ENCODE measurements at regions not wholly inside any gene's neighbourhood (a gene's known extent, or its start where the extent isn't known, plus 50 kb on each side); places are given as distances from the start of the nearest gene placed in this dataset.

GRCh38 chr22:27418261-27418660 is 383.3 kb downstream of the MN1 start:
- peaks cover 0 to 26% of the 10 kb centered on the region in 2 experiments for H3K27me3 ChIP-seq (ENCODE audit: control insufficient read depth in 1 of 2, insufficient read depth in 1 of 2, low read length in 2 of 2)
- WGBS: 80% methylated on average over 6 of the region's 7 CpGs
- H2BK120ac ChIP-seq (ENCODE audit: low read depth, low read length): no peak overlapping the region
- no peak overlapping the region for H3K27ac ChIP-seq (ENCODE audit: low read length, poor library complexity, severe bottlenecking)
- no peak overlapping the region for H2BK5ac ChIP-seq (ENCODE audit: low read depth, low read length, poor library complexity, severe bottlenecking)
- no peak overlapping the region for H3K23ac ChIP-seq (ENCODE audit: low read length in 2 of 2)
- H4K8ac ChIP-seq (ENCODE audit: low read length): no peak overlapping the region
- no peak overlapping the region for H3K18ac ChIP-seq (ENCODE audit: low read depth in 1 of 2, low read length in 2 of 2)
- no peaks in the 10 kb centered on the region for H3K9me3 ChIP-seq (ENCODE audit: control insufficient read depth, low read length)
- peaks cover 33% of the 10 kb centered on the region for H3K4me1 ChIP-seq (ENCODE audit: control insufficient read depth, insufficient read depth, low read depth, low read length)
- no peak overlapping the region for H2AFZ ChIP-seq (ENCODE audit: low read depth, low read length)
- no peak overlapping the region for H3K4me3 ChIP-seq (ENCODE audit: insufficient read depth in 1 of 2, low read depth in 1 of 2, low read length in 2 of 2)
- no peak overlapping the region for H3K14ac ChIP-seq (ENCODE audit: low read length in 2 of 2)
- no peak overlapping the region for H3K9ac ChIP-seq (ENCODE audit: low read length)
- H2AK5ac ChIP-seq (ENCODE audit: low read length, severe bottlenecking): peak overlapping the region; percentile 51
- H3K4ac ChIP-seq (ENCODE audit: low read depth in 1 of 2, low read length in 2 of 2): no peak overlapping the region
- no peak overlapping the region for H4K91ac ChIP-seq (ENCODE audit: low read length)
- H3K4me2 ChIP-seq (ENCODE audit: low read length, poor library complexity, severe bottlenecking): no peak overlapping the region
- no peaks in the 10 kb centered on the region for H3K36me3 ChIP-seq (ENCODE audit: control insufficient read depth in 1 of 2, insufficient read depth in 2 of 2, low read depth in 1 of 2, low read length in 2 of 2)
- no peak overlapping the region for H2BK12ac ChIP-seq (ENCODE audit: low read length in 2 of 2)
- no peaks in the 10 kb centered on the region for H3K79me1 ChIP-seq (replicated peaks; ENCODE audit: low read length, poor library complexity, severe bottlenecking)
- DNase-seq: no peak
- no peak overlapping the region for H2BK15ac ChIP-seq (ENCODE audit: low read depth, poor library complexity, severe bottlenecking)

GRCh38 chr22:27419473-27419872 is 382.1 kb downstream of the MN1 start:
- H3K27ac ChIP-seq (ENCODE audit: low read length, poor library complexity, severe bottlenecking): no peak overlapping the region
- H4K8ac ChIP-seq (ENCODE audit: low read length): no peak overlapping the region
- H3K9me3 ChIP-seq (ENCODE audit: control insufficient read depth, low read length): peaks cover 3% of the 10 kb centered on the region
- no peak overlapping the region for H3K14ac ChIP-seq (ENCODE audit: low read length in 2 of 2)
- H3K23ac ChIP-seq (ENCODE audit: low read length in 2 of 2): no peak overlapping the region
- H2AFZ ChIP-seq (ENCODE audit: low read depth, low read length): no peak overlapping the region
- no peak overlapping the region for H3K4ac ChIP-seq (ENCODE audit: low read depth in 1 of 2, low read length in 2 of 2)
- no peak overlapping the region for H2BK15ac ChIP-seq (ENCODE audit: low read depth, poor library complexity, severe bottlenecking)
- peaks cover 33% of the 10 kb centered on the region for H3K4me1 ChIP-seq (ENCODE audit: control insufficient read depth, insufficient read depth, low read depth, low read length)
- H3K4me3 ChIP-seq (ENCODE audit: insufficient read depth in 1 of 2, low read depth in 1 of 2, low read length in 2 of 2): no peak overlapping the region
- no peak overlapping the region for H3K4me2 ChIP-seq (ENCODE audit: low read length, poor library complexity, severe bottlenecking)
- 84% methylated on average over 7 of the region's 7 CpGs for WGBS
- no peaks in the 10 kb centered on the region for H3K36me3 ChIP-seq (ENCODE audit: control insufficient read depth in 1 of 2, insufficient read depth in 2 of 2, low read depth in 1 of 2, low read length in 2 of 2)
- no peak overlapping the region for H3K18ac ChIP-seq (ENCODE audit: low read depth in 1 of 2, low read length in 2 of 2)
- H4K91ac ChIP-seq (ENCODE audit: low read length): no peak overlapping the region
- no peaks in the 10 kb centered on the region for H3K79me1 ChIP-seq (replicated peaks; ENCODE audit: low read length, poor library complexity, severe bottlenecking)
- peaks cover 0 to 13% of the 10 kb centered on the region in 2 experiments for H3K27me3 ChIP-seq (ENCODE audit: control insufficient read depth in 1 of 2, insufficient read depth in 1 of 2, low read length in 2 of 2)
- H3K9ac ChIP-seq (ENCODE audit: low read length): no peak overlapping the region
- H2BK12ac ChIP-seq (ENCODE audit: low read length in 2 of 2): no peak overlapping the region
- peak overlapping the region; percentile 10 for H2AK5ac ChIP-seq (ENCODE audit: low read length, severe bottlenecking)
- H2BK120ac ChIP-seq (ENCODE audit: low read depth, low read length): no peak overlapping the region
- H2BK5ac ChIP-seq (ENCODE audit: low read depth, low read length, poor library complexity, severe bottlenecking): no peak overlapping the region
- DNase-seq: no peak

DNA sequence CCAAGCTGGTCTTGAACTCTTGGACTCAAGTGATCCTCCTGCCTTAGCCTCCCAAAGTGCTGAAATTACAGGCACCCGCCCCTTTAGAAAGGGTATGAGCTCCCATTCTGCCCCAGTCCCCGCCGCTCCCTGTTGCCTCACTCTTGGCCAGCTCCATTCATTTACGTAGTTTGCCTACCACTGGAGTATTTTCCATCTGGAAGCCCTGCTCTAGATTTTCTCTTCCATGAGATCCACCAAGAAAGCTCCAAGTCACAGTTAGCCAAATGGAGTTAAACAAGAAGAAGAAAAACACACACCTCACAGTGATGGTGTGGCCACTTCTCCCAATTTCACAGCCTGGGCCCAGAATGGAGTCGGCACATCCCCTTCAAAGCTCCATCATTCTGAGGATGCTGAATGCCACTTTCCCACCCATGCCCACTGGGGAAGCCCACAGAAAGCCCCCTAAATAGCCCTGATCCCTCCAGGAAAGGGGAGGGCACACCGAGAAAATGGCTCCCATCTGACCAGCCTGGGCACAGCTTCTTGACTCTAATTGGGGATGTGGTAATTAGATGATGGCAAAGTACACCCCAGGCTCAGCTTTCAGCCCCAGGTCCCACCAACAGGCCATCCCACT is 381.2 kb downstream of the MN1 start:
- no peak overlapping the region for H2BK15ac ChIP-seq (ENCODE audit: low read depth, poor library complexity, severe bottlenecking)

DNA sequence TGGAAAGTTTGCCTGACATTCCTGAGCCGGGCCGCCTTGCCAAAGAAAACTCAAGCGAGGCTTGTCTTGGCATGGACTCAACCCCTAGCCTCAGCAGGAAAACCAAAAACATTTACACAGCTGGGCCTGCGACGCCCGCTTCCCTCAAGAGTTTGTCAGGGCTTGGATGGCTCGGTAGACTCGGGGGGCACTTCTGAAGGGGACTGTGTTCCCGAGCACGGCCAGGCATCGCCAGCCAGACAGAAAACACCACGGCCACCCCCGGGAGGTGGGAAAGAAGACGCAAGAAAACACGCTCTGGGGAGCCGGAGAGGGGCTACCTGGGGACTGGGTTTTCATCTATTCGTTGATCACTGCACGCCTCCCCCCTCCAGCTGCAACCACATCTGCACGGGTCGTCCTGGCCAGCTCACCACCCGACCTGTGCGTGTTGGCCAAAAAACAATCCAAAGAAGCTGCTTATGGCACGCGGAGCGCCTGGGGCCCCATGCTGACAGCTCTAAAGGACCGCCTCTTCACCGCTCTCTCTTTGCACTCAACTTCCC is 380.7 kb downstream of the MN1 start:
- Histone ChIP-seq H3K4me1 (ENCODE audit: control insufficient read depth, insufficient read depth, low read depth, low read length) (peaks cover 29% of the 10 kb centered on the region), H3K18ac (ENCODE audit: low read depth in 1 of 2, low read length in 2 of 2) (no peak overlapping the region), H3K23ac (ENCODE audit: low read length in 2 of 2) (no peak overlapping the region), H3K14ac (ENCODE audit: low read length in 2 of 2) (no peak overlapping the region), H4K8ac (ENCODE audit: low read length) (no peak overlapping the region), H3K79me1 (replicated peaks; ENCODE audit: low read length, poor library complexity, severe bottlenecking) (no peaks in the 10 kb centered on the region), H2BK12ac (ENCODE audit: low read length in 2 of 2) (no peak overlapping the region), H3K27ac (ENCODE audit: low read length, poor library complexity, severe bottlenecking) (peak overlapping the region; percentile 92), H3K4ac (ENCODE audit: low read depth in 1 of 2, low read length in 2 of 2) (no peak overlapping the region), H2AFZ (ENCODE audit: low read depth, low read length) (no peak overlapping the region), H3K27me3 (ENCODE audit: control insufficient read depth in 1 of 2, insufficient read depth in 1 of 2, low read length in 2 of 2) (peaks cover 0 to 7% of the 10 kb centered on the region in 2 experiments), H3K4me2 (ENCODE audit: low read length, poor library complexity, severe bottlenecking) (peak overlapping the region; percentile 26), H2BK15ac (ENCODE audit: low read depth, poor library complexity, severe bottlenecking) (peak overlapping the region; percentile 37), H4K91ac (ENCODE audit: low read length) (no peak overlapping the region), H3K4me3 (ENCODE audit: insufficient read depth in 1 of 2, low read depth in 1 of 2, low read length in 2 of 2) (peak overlapping the region in 1 of 2 experiments; percentile 33), H3K36me3 (ENCODE audit: control insufficient read depth in 1 of 2, insufficient read depth in 2 of 2, low read depth in 1 of 2, low read length in 2 of 2) (no peaks in the 10 kb centered on the region), H2BK5ac (ENCODE audit: low read depth, low read length, poor library complexity, severe bottlenecking) (peak overlapping the region; percentile 74), H2BK120ac (ENCODE audit: low read depth, low read length) (no peak overlapping the region), H3K9me3 (ENCODE audit: control insufficient read depth, low read length) (peaks cover 6% of the 10 kb centered on the region), H2AK5ac (ENCODE audit: low read length, severe bottlenecking) (no peak overlapping the region), H3K9ac (ENCODE audit: low read length) (peak overlapping the region; percentile 45)
- WGBS: 88% methylated on average over 27 of the region's 27 CpGs
- DNase-seq: no peak

More for the DNA sequence above, 381.2 kb downstream of the MN1 start:
- peaks cover 33% of the 10 kb centered on the region for H3K4me1 ChIP-seq (ENCODE audit: control insufficient read depth, insufficient read depth, low read depth, low read length)
- no peak overlapping the region for H3K23ac ChIP-seq (ENCODE audit: low read length in 2 of 2)
- no peak overlapping the region for H4K91ac ChIP-seq (ENCODE audit: low read length)
- no peak for DNase-seq
- peak overlapping the region; percentile 98 for H2AK5ac ChIP-seq (ENCODE audit: low read length, severe bottlenecking)
- H2BK5ac ChIP-seq (ENCODE audit: low read depth, low read length, poor library complexity, severe bottlenecking): peak overlapping the region; percentile 97
- no peaks in the 10 kb centered on the region for H3K36me3 ChIP-seq (ENCODE audit: control insufficient read depth in 1 of 2, insufficient read depth in 2 of 2, low read depth in 1 of 2, low read length in 2 of 2)
- H4K8ac ChIP-seq (ENCODE audit: low read length): no peak overlapping the region
- H2BK120ac ChIP-seq (ENCODE audit: low read depth, low read length): no peak overlapping the region
- no peak overlapping the region for H3K4ac ChIP-seq (ENCODE audit: low read depth in 1 of 2, low read length in 2 of 2)
- H3K4me3 ChIP-seq (ENCODE audit: insufficient read depth in 1 of 2, low read depth in 1 of 2, low read length in 2 of 2): peak overlapping the region in 1 of 2 experiments; percentile 39
- H3K27me3 ChIP-seq (ENCODE audit: control insufficient read depth in 1 of 2, insufficient read depth in 1 of 2, low read length in 2 of 2): peaks cover 0 to 7% of the 10 kb centered on the region in 2 experiments
- no peaks in the 10 kb centered on the region for H3K79me1 ChIP-seq (replicated peaks; ENCODE audit: low read length, poor library complexity, severe bottlenecking)
- H3K9ac ChIP-seq (ENCODE audit: low read length): peak overlapping the region; percentile 41
- WGBS: 74% methylated on average over 5 of the region's 6 CpGs
- H3K9me3 ChIP-seq (ENCODE audit: control insufficient read depth, low read length): peaks cover 6% of the 10 kb centered on the region
- H2AFZ ChIP-seq (ENCODE audit: low read depth, low read length): no peak overlapping the region
- H3K4me2 ChIP-seq (ENCODE audit: low read length, poor library complexity, severe bottlenecking): no peak overlapping the region
- H3K27ac ChIP-seq (ENCODE audit: low read length, poor library complexity, severe bottlenecking): peak overlapping the region; percentile 95
- no peak overlapping the region for H3K14ac ChIP-seq (ENCODE audit: low read length in 2 of 2)
- no peak overlapping the region for H2BK12ac ChIP-seq (ENCODE audit: low read length in 2 of 2)
- no peak overlapping the region for H3K18ac ChIP-seq (ENCODE audit: low read depth in 1 of 2, low read length in 2 of 2)
